HAP-1 (cell line): ENCODE measurements at regions not wholly inside any gene's neighbourhood (a gene's known extent, or its start where the extent isn't known, plus 50 kb on each side); places are given as distances from the start of the nearest gene placed in this dataset.
"Not testable (repeated sequence)": the region's sequence is repeated elsewhere in the genome, so short reads cannot be mapped to it uniquely, and the experiment has no call there.

Source experiments
- DNase-seq, 2 experiments: peaks; one replicate each; pipeline ENCODE4 v3.0.0-alpha.2; 2016 to 2020; ENCODE audit warnings: low spot score in 2 of 2
- H3K27me3 ChIP-seq: fragments of 250-450 bp; sonication (Bioruptor Pico); 2 replicates; pipeline ENCODE4 v1.5.1; 2020; ENCODE audit warnings: low read depth, mild to moderate bottlenecking, moderate library complexity
- H3K36me3 ChIP-seq: fragments of 250-450 bp; sonication (Bioruptor Pico); replicated peaks from 2 replicates; pipeline ENCODE4 v1.5.1; 2020; ENCODE audit warnings: mild to moderate bottlenecking
- H3K4me1 ChIP-seq: fragments of 250-450 bp; sonication (Bioruptor Pico); 2 replicates; pipeline ENCODE4 v1.5.1; 2020; ENCODE audit warnings: mild to moderate bottlenecking
- H3K4me3 ChIP-seq: fragments of 250-450 bp; sonication (Bioruptor Pico); 2 replicates; pipeline ENCODE4 v1.5.1; 2020; ENCODE audit warnings: mild to moderate bottlenecking, moderate library complexity
- H3K9me3 ChIP-seq: fragments of 250-450 bp; sonication (Bioruptor Pico); 2 replicates; pipeline ENCODE4 v1.5.1; 2020; ENCODE audit warnings: mild to moderate bottlenecking, moderate library complexity
- in situ Hi-C: fragments of 300-500 bp; cut with MboI; formaldehyde crosslinking; loops from 3 replicates; pipeline ENCODE4 v1.14.3; 2020; ENCODE audit warnings: low sequenced_read_pairs, inconsistent platforms, mixed read lengths

- H3K4me3 ChIP-seq, H3K27me3 ChIP-seq, H3K9me3 ChIP-seq, H3K36me3 ChIP-seq, H3K4me1 ChIP-seq, in situ Hi-C loops, DNase-seq: not testable (repeated sequence)
Measured at GRCh38 chr17:20387549-20387948, 79.8 kb downstream of the LGALS9B start.

GRCh38 chr17:20381358-20382300 is 85.7 kb downstream of the LGALS9B start:
- H3K4me3 ChIP-seq, H3K27me3 ChIP-seq, in situ Hi-C loops, H3K36me3 ChIP-seq, H3K9me3 ChIP-seq, H3K4me1 ChIP-seq: not testable (repeated sequence)
- peak; percentile 27 to 49 for DNase-seq

- in situ Hi-C loops, H3K27me3 ChIP-seq, DNase-seq, H3K4me3 ChIP-seq, H3K9me3 ChIP-seq, H3K36me3 ChIP-seq, H3K4me1 ChIP-seq: not testable (repeated sequence)
Measured at GRCh38 chr17:20380625-20381024, 86.7 kb downstream of the LGALS9B start.

- H3K4me3 ChIP-seq, H3K36me3 ChIP-seq, H3K9me3 ChIP-seq, H3K4me1 ChIP-seq, DNase-seq, H3K27me3 ChIP-seq, in situ Hi-C loops: not testable (repeated sequence)
Measured at GRCh38 chr17:20379251-20379650, 88.1 kb downstream of the LGALS9B start.

DNA sequence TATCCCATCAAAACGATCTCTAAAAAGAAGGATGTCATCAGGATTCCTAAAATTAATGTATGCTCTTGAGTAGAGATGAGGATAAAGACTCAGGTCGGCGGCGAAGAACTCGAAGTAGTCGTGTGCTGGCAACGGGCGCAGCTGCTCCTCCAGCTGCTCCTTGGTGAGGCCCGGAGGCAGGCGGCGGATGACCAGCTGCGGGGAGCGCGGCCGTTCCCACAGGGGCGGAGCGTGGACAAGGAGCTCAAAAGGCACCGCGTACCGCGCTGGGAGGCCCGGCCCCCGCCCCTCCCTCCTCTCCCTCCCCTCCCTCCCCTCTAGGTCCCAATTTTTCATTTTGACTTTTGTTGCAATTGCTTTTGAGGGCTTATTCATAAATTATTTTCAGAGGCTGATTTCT is 90.7 kb downstream of the LGALS9B start:
- in situ Hi-C loops, DNase-seq, H3K9me3 ChIP-seq, H3K4me3 ChIP-seq, H3K4me1 ChIP-seq, H3K27me3 ChIP-seq, H3K36me3 ChIP-seq: not testable (repeated sequence)

DNA sequence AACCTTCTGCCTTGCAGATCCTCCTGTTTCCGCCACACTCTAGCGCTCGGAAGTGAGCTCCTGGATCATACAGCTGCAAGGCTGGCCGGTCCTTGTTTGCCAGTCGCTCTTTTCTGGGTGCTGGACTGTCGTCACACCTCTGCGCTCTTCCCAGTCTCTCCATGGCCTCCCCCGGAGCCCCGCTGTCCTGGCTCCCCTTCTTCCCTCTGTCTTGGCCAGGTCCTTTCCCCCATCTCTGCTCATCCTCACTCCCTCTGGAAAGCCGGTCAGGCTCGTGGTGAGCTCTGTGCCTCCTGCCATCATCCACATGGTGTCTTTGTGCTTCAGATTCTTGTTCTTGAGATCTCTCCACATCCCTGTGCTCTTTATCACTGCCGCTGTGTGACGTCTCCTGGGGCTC is 91.6 kb downstream of the LGALS9B start:
- H3K4me3 ChIP-seq, H3K4me1 ChIP-seq, H3K36me3 ChIP-seq, H3K9me3 ChIP-seq, in situ Hi-C loops, H3K27me3 ChIP-seq, DNase-seq: not testable (repeated sequence)
